ENCODE measurements at regions not wholly inside any gene's neighbourhood (a gene's known extent, or its start where the extent isn't known, plus 50 kb on each side); places are given as distances from the start of the nearest gene placed in this dataset.
"Not testable (repeated sequence)": the region's sequence is repeated elsewhere in the genome, so short reads cannot be mapped to it uniquely, and the experiment has no call there.

DNA sequence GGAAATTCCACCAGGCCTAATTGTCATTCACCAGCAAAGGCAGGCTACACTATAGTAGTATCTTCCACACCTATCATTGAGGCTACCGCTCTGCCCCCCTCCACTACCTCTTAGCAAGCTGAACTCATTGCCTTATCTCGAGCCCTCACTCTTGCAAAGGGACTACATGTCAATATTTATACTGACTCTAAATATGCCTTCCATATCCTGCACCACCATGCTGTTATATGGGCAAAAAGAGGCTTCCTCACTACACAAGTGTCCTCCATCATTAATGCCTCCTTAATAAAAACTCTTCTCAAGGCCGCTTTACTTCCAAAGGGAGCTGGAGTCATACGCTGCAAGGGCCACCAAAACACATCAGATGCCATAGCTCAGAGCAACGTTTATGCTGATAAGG, 127.2 kb upstream of the TRIM24 start:
- TF ChIP-seq, protein P1, sequence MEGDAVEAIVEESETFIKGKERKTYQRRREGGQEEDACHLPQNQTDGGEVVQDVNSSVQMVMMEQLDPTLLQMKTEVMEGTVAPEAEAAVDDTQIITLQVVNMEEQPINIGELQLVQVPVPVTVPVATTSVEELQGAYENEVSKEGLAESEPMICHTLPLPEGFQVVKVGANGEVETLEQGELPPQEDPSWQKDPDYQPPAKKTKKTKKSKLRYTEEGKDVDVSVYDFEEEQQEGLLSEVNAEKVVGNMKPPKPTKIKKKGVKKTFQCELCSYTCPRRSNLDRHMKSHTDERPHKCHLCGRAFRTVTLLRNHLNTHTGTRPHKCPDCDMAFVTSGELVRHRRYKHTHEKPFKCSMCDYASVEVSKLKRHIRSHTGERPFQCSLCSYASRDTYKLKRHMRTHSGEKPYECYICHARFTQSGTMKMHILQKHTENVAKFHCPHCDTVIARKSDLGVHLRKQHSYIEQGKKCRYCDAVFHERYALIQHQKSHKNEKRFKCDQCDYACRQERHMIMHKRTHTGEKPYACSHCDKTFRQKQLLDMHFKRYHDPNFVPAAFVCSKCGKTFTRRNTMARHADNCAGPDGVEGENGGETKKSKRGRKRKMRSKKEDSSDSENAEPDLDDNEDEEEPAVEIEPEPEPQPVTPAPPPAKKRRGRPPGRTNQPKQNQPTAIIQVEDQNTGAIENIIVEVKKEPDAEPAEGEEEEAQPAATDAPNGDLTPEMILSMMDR (IDR thresholded peaks at IDR 0.05), result not testable (repeated sequence)
- not testable (repeated sequence) for TF ChIP-seq EZH2 (IDR thresholded peaks at IDR 0.05; ENCODE audit: borderline replicate concordance, insufficient read depth, low read depth, low read length, poor library complexity, severe bottlenecking)
